Activated CD4-positive, alpha-beta memory T cell treated with anti-CD3 and anti-CD28 coated beads, Interleukin-2, amount 10 ng/mL, durations not matched to agents 7 days and 5 days (primary cell): ENCODE measurements at regions not wholly inside any gene's neighbourhood (a gene's known extent, or its start where the extent isn't known, plus 50 kb on each side); places are given as distances from the start of the nearest gene placed in this dataset.
"Not testable (repeated sequence)": the region's sequence is repeated elsewhere in the genome, so short reads cannot be mapped to it uniquely, and the experiment has no call there.

ENCODE experiments used
- CTCF ChIA-PET: fragments of 350-600 bp; sonication (Branson Sonifier 250); formaldehyde crosslinking; loops from one replicate; lab custom pipeline; 2021; ENCODE audit warnings: antibody characterized with exemption, inconsistent platforms; lab: Charles Lee
- POLR2A ChIA-PET: fragments of 350-600 bp; sonication (Branson Sonifier 250); formaldehyde crosslinking; loops from one replicate; lab custom pipeline; 2021; ENCODE audit warnings: antibody characterized with exemption; lab: Charles Lee
- DNase-seq: peaks from one replicate; pipeline ENCODE4 v3.0.0-alpha.2; 2020
- H3K27ac Mint-ChIP-seq: one replicate; pipeline ENCODE4 v1.8.0; 2021; ENCODE audit warnings: mild to moderate bottlenecking, mixed read lengths
- H3K27me3 Mint-ChIP-seq: one replicate; pipeline ENCODE4 v1.8.0; 2021; ENCODE audit warnings: mixed read lengths
- H3K36me3 Mint-ChIP-seq: one replicate; pipeline ENCODE4 v1.8.0; 2021; ENCODE audit warnings: low read depth, mixed read lengths
- H3K4me1 Mint-ChIP-seq: one replicate; pipeline ENCODE4 v1.8.0; 2021; ENCODE audit warnings: mixed read lengths
- H3K4me3 Mint-ChIP-seq: one replicate; pipeline ENCODE4 v1.8.0; 2021; ENCODE audit warnings: mild to moderate bottlenecking, mixed read lengths
- H3K9me3 Mint-ChIP-seq: one replicate; pipeline ENCODE4 v1.8.0; 2021; ENCODE audit warnings: mixed read lengths

DNA sequence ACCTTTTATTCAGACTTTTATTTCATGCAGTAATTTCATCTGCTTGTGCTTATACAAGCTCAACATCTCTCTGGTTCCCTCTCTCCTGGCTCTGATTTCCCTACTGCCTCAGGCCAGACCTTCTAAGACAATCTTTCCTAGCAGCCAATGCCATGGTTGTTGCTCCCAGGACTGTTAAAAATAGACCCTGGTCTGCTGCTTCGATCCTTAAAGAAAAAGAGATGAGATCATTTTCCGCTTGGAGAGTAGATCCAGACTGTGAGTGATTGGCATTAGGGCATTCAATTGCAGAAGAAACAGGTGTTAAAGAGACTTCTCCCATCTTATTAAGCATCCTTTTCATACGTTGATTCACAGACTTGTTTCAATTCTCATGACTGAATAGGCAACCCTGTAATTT lies 68.4 kb upstream of the ITGB1 start:
- no peak for DNase-seq
- no peaks in the 10 kb centered on the region for H3K9me3 Mint-ChIP-seq
- ChIA-PET CTCF (interaction anchor here (1.8 kb wide), 1 partner anchor 18 kb away, joined by 5 read pairs; no protein-coding TSS in a partner anchor), POLR2A (no interaction called here)
- no peak overlapping the region for H3K4me3 Mint-ChIP-seq
- no peak overlapping the region for H3K27ac Mint-ChIP-seq
- no peaks in the 10 kb centered on the region for H3K27me3 Mint-ChIP-seq
- H3K36me3 Mint-ChIP-seq: no peaks in the 10 kb centered on the region
- H3K4me1 Mint-ChIP-seq: peaks cover 43% of the 10 kb centered on the region

DNA sequence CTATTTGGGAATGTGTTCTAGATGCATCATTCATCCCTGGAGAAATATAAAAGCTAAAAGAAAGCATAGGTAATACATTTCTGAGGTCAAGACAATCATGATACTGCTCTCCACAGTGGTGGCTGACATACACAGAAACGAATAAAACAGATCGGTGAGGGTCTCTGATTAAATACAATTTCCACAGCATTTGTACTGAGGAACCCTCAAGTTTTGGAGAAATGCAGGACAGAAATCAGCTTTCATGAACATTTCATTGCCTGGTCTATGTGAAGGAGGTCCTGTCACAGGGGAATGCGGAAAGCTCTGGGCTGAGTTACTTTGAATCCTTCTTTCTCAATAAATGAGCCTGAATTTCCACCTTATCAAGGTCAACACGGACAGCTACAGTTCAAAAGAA lies 67.9 kb upstream of the ITGB1 start:
- H3K27ac Mint-ChIP-seq: no peak overlapping the region
- POLR2A ChIA-PET: no interaction called here
- CTCF ChIA-PET: interaction anchor here (1.8 kb wide), 1 partner anchor 17 kb away, joined by 5 read pairs; no protein-coding TSS in a partner anchor
- no peaks in the 10 kb centered on the region for H3K36me3 Mint-ChIP-seq
- H3K9me3 Mint-ChIP-seq: no peaks in the 10 kb centered on the region
- DNase-seq: no peak
- peaks cover 43% of the 10 kb centered on the region for H3K4me1 Mint-ChIP-seq
- no peaks in the 10 kb centered on the region for H3K27me3 Mint-ChIP-seq
- no peak overlapping the region for H3K4me3 Mint-ChIP-seq

DNA sequence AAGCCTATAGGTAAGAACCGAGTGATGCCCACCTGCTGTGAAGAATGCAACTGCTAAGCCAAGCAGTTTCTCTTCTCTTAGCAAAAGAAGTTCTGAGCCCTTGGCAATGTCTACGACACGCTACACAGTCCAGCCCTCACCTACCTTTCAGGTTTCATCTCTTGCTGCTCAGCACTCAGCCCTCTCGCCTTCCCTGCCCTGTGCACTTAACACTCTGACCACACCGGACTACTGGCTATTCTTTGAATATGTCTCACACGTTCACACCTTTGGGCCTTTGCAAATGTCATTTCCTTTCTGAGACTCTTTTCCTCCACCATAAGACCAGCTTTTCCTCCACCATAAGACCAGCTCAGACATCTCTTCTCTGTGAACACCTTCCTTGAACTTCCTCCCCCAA lies 67.0 kb upstream of the ITGB1 start:
- CTCF ChIA-PET: no interaction called here
- peak overlapping the region; percentile 26 for H3K27ac Mint-ChIP-seq

DNA sequence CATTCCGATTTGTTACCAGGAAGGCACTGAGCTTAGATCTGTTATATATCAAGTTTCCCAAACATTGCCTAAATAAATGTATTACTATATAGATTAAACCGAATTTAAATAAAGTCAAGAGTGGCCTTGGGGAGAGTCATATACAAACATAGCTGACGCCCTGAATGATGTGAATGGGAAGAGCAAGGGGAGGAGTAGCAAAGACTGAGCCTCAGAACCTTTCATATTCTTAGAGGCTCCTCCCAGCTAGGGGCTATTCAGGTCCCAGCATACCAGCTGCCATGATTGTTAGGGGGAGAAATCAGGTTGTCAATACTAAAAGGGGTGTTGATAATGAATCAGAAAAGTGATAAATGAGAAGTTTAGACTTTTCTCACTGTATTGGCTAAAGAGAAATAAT lies 64.7 kb upstream of the ITGB1 start:
- CTCF ChIA-PET: interaction anchor here (1.4 kb wide), 1 partner anchor 14 kb away, joined by 5 read pairs; no protein-coding TSS in a partner anchor
- H3K27me3 Mint-ChIP-seq: no peaks in the 10 kb centered on the region
- no peaks in the 10 kb centered on the region for H3K9me3 Mint-ChIP-seq
- H3K4me3 Mint-ChIP-seq: no peak overlapping the region
- peaks cover 30% of the 10 kb centered on the region for H3K4me1 Mint-ChIP-seq
- no peak for DNase-seq
- POLR2A ChIA-PET: interaction anchor here (1.4 kb wide), 1 partner anchor 130 kb away, joined by 3 read pairs; no protein-coding TSS in a partner anchor
- no peak overlapping the region for H3K27ac Mint-ChIP-seq
- peaks cover 3% of the 10 kb centered on the region for H3K36me3 Mint-ChIP-seq

More for the DNA sequence above, 67.0 kb upstream of the ITGB1 start:
- no peaks in the 10 kb centered on the region for H3K27me3 Mint-ChIP-seq
- peaks cover 43% of the 10 kb centered on the region for H3K4me1 Mint-ChIP-seq
- H3K36me3 Mint-ChIP-seq: no peaks in the 10 kb centered on the region
- POLR2A ChIA-PET: no interaction called here
- no peaks in the 10 kb centered on the region for H3K9me3 Mint-ChIP-seq
- no peak for DNase-seq
- H3K4me3 Mint-ChIP-seq: no peak overlapping the region

DNA sequence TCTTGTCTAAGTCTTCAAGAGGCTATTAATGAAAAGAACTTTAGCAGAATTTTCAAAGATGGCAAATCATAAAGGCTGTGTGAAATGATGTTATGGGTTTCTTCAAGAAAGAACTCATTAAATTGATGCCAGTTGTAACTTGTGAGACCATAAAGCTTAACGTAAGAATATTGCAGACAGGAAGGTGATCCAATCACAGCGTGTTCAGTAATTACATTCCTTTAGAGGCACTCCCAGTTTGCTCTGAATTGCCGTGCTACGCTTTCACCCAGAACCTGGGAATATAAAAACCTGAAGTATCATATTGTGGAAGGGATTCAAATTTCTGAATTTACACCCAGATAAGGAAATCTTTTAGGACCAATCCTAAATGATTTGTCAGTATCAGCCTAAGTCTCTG lies 64.1 kb upstream of the ITGB1 start:
- no peak for DNase-seq
- peaks cover 3% of the 10 kb centered on the region for H3K36me3 Mint-ChIP-seq
- H3K4me3 Mint-ChIP-seq: no peak overlapping the region
- ChIA-PET POLR2A (interaction anchor here (1.4 kb wide), 1 partner anchor 131 kb away, joined by 3 read pairs; no protein-coding TSS in a partner anchor), CTCF (interaction anchor here (1.4 kb wide), 1 partner anchor 13 kb away, joined by 5 read pairs; no protein-coding TSS in a partner anchor)
- no peaks in the 10 kb centered on the region for H3K9me3 Mint-ChIP-seq
- peaks cover 24% of the 10 kb centered on the region for H3K4me1 Mint-ChIP-seq
- H3K27ac Mint-ChIP-seq: no peak overlapping the region
- no peaks in the 10 kb centered on the region for H3K27me3 Mint-ChIP-seq

DNA sequence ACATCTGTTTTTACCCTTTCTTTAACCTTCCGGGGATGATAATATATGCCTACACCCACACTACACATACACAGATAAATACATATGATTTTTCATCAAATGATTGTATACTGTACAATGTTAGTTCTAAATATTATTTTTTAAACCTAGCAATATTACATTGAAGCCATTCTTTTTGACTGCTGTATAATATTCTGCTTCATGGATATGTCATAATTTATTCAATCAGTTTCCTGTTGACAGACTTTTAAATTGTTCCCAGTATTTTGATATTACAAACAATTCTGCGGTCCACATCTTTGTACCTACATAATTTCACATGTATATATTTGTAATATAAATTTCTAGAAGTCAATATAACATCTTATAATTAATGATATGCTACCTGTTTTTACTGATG lies 59.0 kb upstream of the ITGB1 start:
- H3K4me1 Mint-ChIP-seq: peaks cover 2% of the 10 kb centered on the region
- H3K36me3 Mint-ChIP-seq: peaks cover 3% of the 10 kb centered on the region
- H3K9me3 Mint-ChIP-seq: no peaks in the 10 kb centered on the region
- H3K27ac Mint-ChIP-seq: no peak overlapping the region
- no peaks in the 10 kb centered on the region for H3K27me3 Mint-ChIP-seq
- CTCF ChIA-PET: no interaction called here
- POLR2A ChIA-PET: no interaction called here
- H3K4me3 Mint-ChIP-seq: no peak overlapping the region
- no peak for DNase-seq

DNA sequence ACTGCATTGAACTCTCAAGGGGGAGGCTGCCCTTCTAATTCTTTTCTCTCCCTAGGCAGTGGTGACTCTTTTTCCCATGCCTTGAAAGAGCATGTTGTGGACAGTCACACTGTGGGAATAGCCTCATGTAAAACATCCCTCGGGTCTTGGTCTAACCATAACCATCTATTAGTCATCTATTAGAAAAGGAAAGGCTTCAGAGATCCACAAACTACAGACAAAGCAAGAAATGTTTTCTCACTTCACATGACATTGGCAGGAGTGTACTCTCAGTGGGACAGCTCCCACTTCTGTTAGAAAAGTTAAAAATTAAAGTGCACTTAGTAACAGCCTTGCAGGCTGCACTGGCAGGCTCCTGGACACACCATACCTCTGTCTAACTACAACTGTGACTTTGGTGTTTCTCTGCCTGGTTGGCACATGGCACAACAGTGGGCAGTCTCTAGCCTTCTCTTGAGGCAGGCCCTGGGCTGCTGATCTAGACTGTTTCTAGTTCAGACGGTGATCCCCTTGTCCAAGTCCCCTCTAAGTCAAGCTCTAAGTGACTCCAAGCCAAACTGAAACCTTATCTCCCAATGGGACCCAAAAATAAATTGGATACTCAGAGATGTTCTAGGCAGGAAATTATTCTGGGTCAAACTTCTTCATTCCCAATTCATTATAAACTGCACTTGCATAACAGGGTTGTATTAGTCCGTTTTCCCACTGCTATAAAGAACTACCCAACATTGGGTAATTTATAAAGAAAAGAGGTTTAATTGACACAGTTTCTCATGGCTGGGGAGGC lies 57.9 kb upstream of the ITGB1 start:
- H3K4me3 Mint-ChIP-seq: no peak overlapping the region
- H3K36me3 Mint-ChIP-seq: peaks cover 3% of the 10 kb centered on the region
- no peak for DNase-seq
- H3K9me3 Mint-ChIP-seq: no peaks in the 10 kb centered on the region
- ChIA-PET POLR2A (no interaction called here), CTCF (no interaction called here)
- H3K27ac Mint-ChIP-seq: no peak overlapping the region
- H3K4me1 Mint-ChIP-seq: peaks cover 9% of the 10 kb centered on the region
- H3K27me3 Mint-ChIP-seq: no peaks in the 10 kb centered on the region

DNA sequence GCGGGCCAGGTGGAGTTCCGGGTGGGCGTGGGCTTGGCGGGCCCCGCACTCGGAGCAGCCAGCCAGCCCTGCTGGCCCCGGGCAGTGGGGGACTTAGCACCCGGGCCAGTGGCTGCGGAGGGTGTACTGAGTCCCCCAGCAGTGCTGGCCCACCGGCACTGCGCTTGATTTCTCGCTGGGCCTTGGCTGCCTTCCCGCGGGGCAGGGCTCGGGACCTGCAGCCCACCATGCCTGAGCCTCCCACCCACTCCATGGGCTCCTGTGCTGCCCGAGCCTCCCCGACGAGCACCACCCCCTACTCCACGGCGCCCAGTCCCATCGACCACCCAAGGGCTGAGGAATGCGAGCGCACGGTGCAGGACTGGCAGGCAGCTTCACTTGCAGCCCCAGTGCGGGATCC lies 55.3 kb upstream of the ITGB1 start:
- H3K27me3 Mint-ChIP-seq, DNase-seq, H3K36me3 Mint-ChIP-seq, CTCF ChIA-PET, H3K9me3 Mint-ChIP-seq, H3K27ac Mint-ChIP-seq, H3K4me3 Mint-ChIP-seq: not testable (repeated sequence)
- H3K4me1 Mint-ChIP-seq: peaks cover 36% of the 10 kb centered on the region
- POLR2A ChIA-PET: interaction anchor here (0.9 kb wide), 1 partner anchor 33 kb away, joined by 3 read pairs; no protein-coding TSS in a partner anchor

DNA sequence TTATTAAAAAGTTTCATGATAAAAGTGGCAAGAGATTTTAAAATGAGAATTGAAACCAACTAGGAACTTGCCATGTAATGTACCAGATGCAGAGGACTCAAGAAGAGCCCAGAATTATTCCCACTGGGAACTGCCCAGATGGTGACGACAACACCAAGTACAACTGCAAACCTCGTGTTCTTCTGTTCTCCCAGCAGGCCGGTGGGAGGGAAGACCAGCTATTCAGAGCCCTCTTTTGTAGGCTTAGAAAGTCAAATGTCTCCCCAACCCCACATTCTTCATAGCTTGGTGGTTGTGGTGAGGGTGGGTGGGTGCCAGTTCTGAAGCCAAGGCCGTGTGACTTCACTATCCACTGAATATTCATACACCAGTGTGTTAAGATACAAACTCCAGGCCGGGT lies 54.3 kb upstream of the ITGB1 start:
- H3K27ac Mint-ChIP-seq: no peak overlapping the region
- H3K9me3 Mint-ChIP-seq: no peaks in the 10 kb centered on the region
- peaks cover 38% of the 10 kb centered on the region for H3K4me1 Mint-ChIP-seq
- no peak for DNase-seq
- POLR2A ChIA-PET: interaction anchor here (0.8 to 0.9 kb wide), 2 partner anchors 32 to 40 kb away, joined by 3 read pairs; no protein-coding TSS in a partner anchor
- CTCF ChIA-PET: interaction anchor here (7.0 kb wide), 1 partner anchor 142 kb away, joined by 63 read pairs; no protein-coding TSS in a partner anchor
- H3K27me3 Mint-ChIP-seq: no peaks in the 10 kb centered on the region
- H3K36me3 Mint-ChIP-seq: no peaks in the 10 kb centered on the region
- no peak overlapping the region for H3K4me3 Mint-ChIP-seq

DNA sequence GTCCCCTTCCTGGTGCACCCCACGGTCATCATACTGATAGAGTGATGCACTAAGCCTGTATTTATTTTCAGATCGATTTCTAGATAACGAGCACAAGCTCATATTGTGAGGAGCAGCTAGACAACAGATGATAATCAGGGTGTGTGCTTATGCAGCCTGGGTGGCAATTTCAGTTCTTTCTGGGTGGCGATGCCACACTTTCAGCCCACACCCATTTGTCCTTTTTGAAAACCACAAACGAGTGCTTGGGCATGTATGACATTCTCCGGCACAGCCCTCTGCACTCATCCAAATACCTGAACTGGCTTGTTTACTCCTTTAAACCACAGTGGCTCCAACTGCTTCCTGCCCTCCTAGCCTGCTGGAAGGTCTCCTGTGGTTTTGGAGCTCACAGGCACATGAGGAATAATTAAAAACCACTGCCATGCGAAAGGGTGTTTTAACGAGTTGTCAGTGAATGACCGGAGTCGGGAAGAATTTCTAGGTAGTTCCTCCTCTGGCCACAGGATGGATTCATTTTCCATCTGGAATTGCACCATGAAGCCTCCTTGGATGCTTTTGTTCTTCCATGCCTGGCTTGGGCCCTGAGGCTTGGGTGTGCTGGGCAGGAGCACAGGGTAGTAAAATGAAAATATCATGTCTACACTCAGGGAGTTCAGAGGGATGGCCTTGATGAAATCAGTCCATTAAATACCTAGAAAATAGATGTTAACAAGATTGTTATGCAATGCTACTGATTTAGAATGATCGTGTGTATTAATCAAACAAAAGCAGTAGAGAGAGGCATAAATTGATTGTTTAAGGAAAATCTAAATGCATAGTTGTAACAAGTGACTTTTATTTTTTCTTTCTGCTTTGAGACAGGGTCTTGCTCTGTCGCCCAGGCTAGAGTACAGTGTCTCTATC lies 52.4 kb upstream of the ITGB1 start:
- peak; percentile 59 for DNase-seq
- H3K36me3 Mint-ChIP-seq: no peaks in the 10 kb centered on the region
- H3K4me3 Mint-ChIP-seq: no peak overlapping the region
- H3K9me3 Mint-ChIP-seq: no peaks in the 10 kb centered on the region
- peak overlapping the region; percentile 78 for H3K27ac Mint-ChIP-seq
- POLR2A ChIA-PET: interaction anchor here (0.6 to 3.5 kb wide), 15 partner anchors 29 to 144 kb away, joined by 3 to 34 read pairs (median 8); no protein-coding TSS in a partner anchor
- peaks cover 50% of the 10 kb centered on the region for H3K4me1 Mint-ChIP-seq
- H3K27me3 Mint-ChIP-seq: no peaks in the 10 kb centered on the region
- CTCF ChIA-PET: interaction anchor here (0.7 to 7.0 kb wide), 15 partner anchors 8 to 644 kb away, joined by 3 to 63 read pairs (median 9); no protein-coding TSS in a partner anchor

DNA sequence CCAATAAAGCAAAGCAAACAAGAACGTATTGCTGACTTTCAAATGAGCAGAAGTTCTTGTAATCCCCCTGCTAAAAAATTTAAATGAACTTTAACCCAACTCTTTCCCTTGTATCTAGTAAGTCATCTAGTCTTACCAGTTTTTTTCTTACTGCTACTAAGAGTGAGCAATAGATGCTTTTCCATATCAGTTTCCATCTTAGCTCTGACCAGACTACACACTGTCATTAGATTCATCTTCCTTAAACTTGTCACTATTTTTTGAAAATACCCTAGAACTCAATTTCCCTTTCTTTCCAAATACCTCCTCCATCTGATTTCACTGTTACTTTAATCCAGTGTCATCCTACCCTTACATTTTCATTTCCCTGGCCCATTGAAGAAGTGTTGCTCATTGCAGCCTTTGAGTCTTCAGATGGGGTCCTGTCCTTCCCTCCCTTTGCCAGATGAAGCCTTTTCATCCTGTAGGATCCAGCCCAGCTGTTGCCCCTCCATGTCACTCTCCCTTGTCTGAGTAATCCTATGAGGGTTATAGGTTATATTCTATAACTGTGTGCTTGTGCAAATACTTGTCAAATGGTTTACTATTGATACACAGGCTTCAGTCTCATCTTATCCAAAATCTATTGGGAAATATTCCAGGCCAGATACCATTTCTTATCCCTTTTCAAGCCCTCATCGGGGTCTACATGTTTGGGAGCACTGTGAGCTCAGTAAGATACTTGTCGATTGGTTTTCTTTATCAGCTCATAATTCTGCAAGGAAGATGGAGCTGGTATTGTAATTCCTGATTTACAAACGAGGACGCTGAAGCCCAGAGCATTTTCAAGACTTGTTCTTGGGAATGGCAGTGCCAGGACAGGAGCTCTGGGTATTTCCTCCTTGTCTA lies 51.5 kb upstream of the ITGB1 start:
- H3K4me3 Mint-ChIP-seq: no peak overlapping the region
- H3K4me1 Mint-ChIP-seq: peaks cover 53% of the 10 kb centered on the region
- no peaks in the 10 kb centered on the region for H3K36me3 Mint-ChIP-seq
- ChIA-PET POLR2A (interaction anchor here (0.6 to 3.5 kb wide), 22 partner anchors 28 to 631 kb away, joined by 3 to 34 read pairs (median 4); no protein-coding TSS in a partner anchor), CTCF (interaction anchor here (0.6 to 7.0 kb wide), 48 partner anchors 9 to 643 kb away, joined by 3 to 63 read pairs (median 3); partner anchors contain the start of gene CCDC7)
- no peak for DNase-seq
- peak overlapping the region; percentile 78 for H3K27ac Mint-ChIP-seq
- no peaks in the 10 kb centered on the region for H3K27me3 Mint-ChIP-seq
- H3K9me3 Mint-ChIP-seq: no peaks in the 10 kb centered on the region
